SH-SY5Y (cell line): ENCODE measurements at regions not wholly inside any gene's neighbourhood (a gene's known extent, or its start where the extent isn't known, plus 50 kb on each side); places are given as distances from the start of the nearest gene placed in this dataset.

ENCODE experiments used
- GATA2 ChIP-seq: IDR thresholded peaks from 2 replicates; pipeline ENCODE4 v1.6.1; 2011; ENCODE audit warnings: mild to moderate bottlenecking, low read depth, low read length
- GATA3 ChIP-seq: IDR thresholded peaks from 2 replicates; pipeline ENCODE4 v1.6.1; 2011; ENCODE audit warnings: low read depth, mild to moderate bottlenecking, low read length, moderate library complexity

DNA sequence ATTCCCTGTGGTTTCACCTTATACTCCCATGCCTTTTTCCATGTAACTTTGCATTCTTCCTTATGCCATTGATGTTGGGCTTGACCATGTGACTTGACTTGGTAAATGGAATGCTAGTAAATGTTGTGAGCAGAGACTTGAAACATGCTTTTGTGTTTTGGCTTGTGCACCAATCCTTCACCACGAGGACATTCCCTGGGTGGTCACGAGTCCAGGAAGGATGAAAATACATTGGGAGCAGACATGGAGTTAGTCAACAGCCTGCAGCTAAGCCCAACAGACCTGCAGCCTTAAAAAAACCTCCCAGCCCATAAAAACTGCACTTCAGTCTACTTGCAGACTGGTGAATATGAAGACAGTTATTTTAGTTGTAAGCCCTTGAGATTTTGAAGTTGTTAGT, 116.5 kb upstream of the SPATS2L start:
- TF ChIP-seq GATA3: no peak
- no peak for TF ChIP-seq GATA2
